Parathyroid adenoma (tissue), 2 donors: ENCODE measurements at regions not wholly inside any gene's neighbourhood (a gene's known extent, or its start where the extent isn't known, plus 50 kb on each side); places are given as distances from the start of the nearest gene placed in this dataset.

ENCODE experiments used
- H2AFZ ChIP-seq: fragments of 300-600 bp; sonication (generic); one replicate; pipeline ENCODE4 v1.7.0; 2017; ENCODE audit warnings: antibody characterized with exemption, mild to moderate bottlenecking
- H3K27ac ChIP-seq: fragments of 300-600 bp; sonication (generic); one replicate; pipeline ENCODE4 v1.7.0; 2017
- H3K27me3 ChIP-seq: fragments of 300-600 bp; sonication (generic); one replicate; pipeline ENCODE4 v1.7.0; 2017; ENCODE audit warnings: low read length; ENCODE audit not compliant: control insufficient read depth, insufficient read depth
- H3K36me3 ChIP-seq: fragments of 300-600 bp; sonication (generic); one replicate; pipeline ENCODE4 v1.7.0; 2017; ENCODE audit warnings: low read length; ENCODE audit not compliant: control insufficient read depth, insufficient read depth
- H3K4me1 ChIP-seq: fragments of 300-600 bp; sonication (generic); one replicate; pipeline ENCODE4 v1.7.0; 2017; ENCODE audit warnings: control low read depth
- H3K4me2 ChIP-seq: fragments of 300-600 bp; sonication (generic); one replicate; pipeline ENCODE4 v1.7.0; 2017; ENCODE audit warnings: low read length
- H3K4me3 ChIP-seq: fragments of 300-600 bp; sonication (generic); one replicate; pipeline ENCODE4 v1.7.0; 2017; ENCODE audit warnings: low read depth, low read length
- H3K79me2 ChIP-seq: fragments of 300-600 bp; sonication (generic); one replicate; pipeline ENCODE4 v1.7.0; 2017; ENCODE audit warnings: control low read depth
- H3K9ac ChIP-seq: fragments of 300-600 bp; sonication (generic); one replicate; pipeline ENCODE4 v1.7.0; 2017; ENCODE audit warnings: mild to moderate bottlenecking
- H3K9me3 ChIP-seq: fragments of 300-600 bp; sonication (generic); one replicate; pipeline ENCODE4 v1.7.0; 2017; ENCODE audit warnings: low read length; ENCODE audit not compliant: control insufficient read depth
- CTCF ChIP-seq: fragments of 300-600 bp; sonication (generic); IDR thresholded peaks from one replicate; pipeline ENCODE4 v1.7.0; 2017; ENCODE audit warnings: antibody characterized with exemption, mild to moderate bottlenecking
- donor health status: primary hyperparathyroidism.

DNA sequence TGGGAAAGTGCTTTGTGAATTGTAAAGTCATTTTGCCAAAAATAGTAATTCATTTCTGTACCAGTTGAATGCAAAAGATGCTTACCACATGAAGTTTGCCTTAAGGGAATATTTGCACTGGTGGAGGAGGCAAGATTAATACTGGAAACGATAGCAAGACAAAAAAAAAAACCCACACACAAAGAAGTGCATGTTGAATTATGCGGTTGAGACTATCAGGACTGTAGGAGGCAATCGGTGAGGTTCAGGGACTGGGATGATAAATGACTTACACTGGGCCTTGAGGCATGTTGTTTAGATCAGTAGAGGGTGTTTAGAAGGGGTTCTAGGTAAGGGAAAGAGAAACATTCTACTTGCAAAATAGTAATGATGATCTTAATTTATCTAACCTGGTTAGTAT lies 142.2 kb upstream of the HMGA2 start:
- Histone ChIP-seq H3K9me3 (peaks cover 3% of the 10 kb centered on the region), H3K27me3 (no peaks in the 10 kb centered on the region), H3K27ac (no peak overlapping the region), H3K9ac (no peak overlapping the region), H3K36me3 (no peaks in the 10 kb centered on the region), H3K4me1 (no peaks in the 10 kb centered on the region), H3K79me2 (no peaks in the 10 kb centered on the region), H3K4me3 (no peak overlapping the region), H2AFZ (no peak overlapping the region), H3K4me2 (no peak overlapping the region)
- TF ChIP-seq CTCF = no peak

DNA sequence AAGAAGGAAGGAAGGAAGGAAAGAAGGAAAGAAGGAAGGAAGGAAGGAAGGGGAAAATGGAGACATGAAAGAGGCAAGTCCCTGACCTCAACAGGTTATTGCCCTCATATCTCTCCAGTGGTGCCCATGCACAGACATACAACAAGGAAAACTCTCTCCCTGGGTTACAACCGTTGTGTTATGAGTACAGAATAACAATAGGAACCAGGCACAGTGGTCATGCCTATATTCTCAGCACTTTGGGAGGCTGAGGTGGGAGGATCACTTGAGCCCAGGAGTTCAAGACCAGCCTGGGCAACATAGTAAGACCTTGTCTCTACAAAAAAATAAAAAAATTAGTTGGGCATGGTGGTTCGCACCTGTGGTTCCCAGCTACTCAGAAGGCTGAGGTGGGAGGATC lies 139.4 kb upstream of the HMGA2 start:
- Histone ChIP-seq H2AFZ (no peak overlapping the region), H3K79me2 (no peaks in the 10 kb centered on the region), H3K4me2 (no peak overlapping the region), H3K9ac (no peak overlapping the region), H3K4me3 (no peak overlapping the region), H3K4me1 (no peaks in the 10 kb centered on the region), H3K27ac (no peak overlapping the region), H3K9me3 (no peaks in the 10 kb centered on the region), H3K36me3 (no peaks in the 10 kb centered on the region), H3K27me3 (no peaks in the 10 kb centered on the region)
- TF ChIP-seq CTCF = no peak

- no peak for TF ChIP-seq CTCF
- Histone ChIP-seq H3K36me3 (no peaks in the 10 kb centered on the region), H3K9ac (no peak overlapping the region), H3K79me2 (no peaks in the 10 kb centered on the region), H3K27me3 (no peaks in the 10 kb centered on the region), H2AFZ (no peak overlapping the region), H3K4me2 (no peak overlapping the region), H3K9me3 (no peaks in the 10 kb centered on the region), H3K4me1 (no peaks in the 10 kb centered on the region), H3K4me3 (no peak overlapping the region), H3K27ac (no peak overlapping the region)
These were observed 138.8 kb upstream of the HMGA2 start for GRCh38 chr12:65685514-65685913.

DNA sequence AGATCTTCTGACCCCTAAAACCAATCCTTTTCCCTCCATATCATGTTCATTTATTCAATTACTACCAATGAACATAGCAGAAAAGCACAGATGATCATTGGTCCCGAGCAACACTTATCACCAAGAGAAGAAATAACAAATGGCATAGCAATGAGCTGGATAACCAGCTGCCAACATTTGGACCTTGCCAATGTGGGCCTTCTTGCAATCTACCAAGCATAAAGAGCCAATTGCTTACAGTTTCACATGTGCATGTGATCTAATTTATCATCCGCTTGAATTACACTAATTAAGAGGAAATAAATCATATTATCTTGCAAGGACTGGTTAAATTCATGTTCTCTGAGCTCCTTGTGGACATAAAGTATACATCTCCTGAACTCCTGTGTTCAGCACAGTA lies 134.8 kb upstream of the HMGA2 start:
- Histone ChIP-seq H3K27ac (no peak overlapping the region), H3K36me3 (no peaks in the 10 kb centered on the region), H3K27me3 (no peaks in the 10 kb centered on the region), H3K4me2 (no peak overlapping the region), H3K9me3 (no peaks in the 10 kb centered on the region), H3K79me2 (no peaks in the 10 kb centered on the region), H3K4me1 (no peaks in the 10 kb centered on the region), H3K4me3 (no peak overlapping the region), H2AFZ (no peak overlapping the region), H3K9ac (no peak overlapping the region)
- no peak for TF ChIP-seq CTCF

DNA sequence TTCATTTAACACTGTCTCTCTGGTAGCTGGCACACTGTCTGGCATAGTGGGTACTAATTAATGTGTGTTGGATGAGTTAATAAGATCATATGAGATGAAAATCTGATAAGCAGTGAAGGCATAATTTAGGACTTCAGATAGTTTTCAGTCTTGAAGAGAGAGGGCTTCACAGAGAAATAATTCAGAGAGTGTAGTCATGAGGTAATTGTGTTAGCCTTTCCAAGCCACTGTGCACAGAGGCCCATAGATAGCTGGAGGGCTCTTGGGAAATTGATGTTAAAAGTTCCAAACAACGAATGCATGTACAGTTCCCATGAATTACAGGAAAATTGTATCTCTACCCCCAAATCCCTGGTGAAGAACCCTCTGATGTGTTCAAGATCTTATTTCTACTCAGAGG lies 133.8 kb upstream of the HMGA2 start:
- H3K4me3 ChIP-seq = no peak overlapping the region
- H3K9me3 ChIP-seq = no peaks in the 10 kb centered on the region
- no peak overlapping the region for H3K27ac ChIP-seq
- no peak overlapping the region for H3K4me2 ChIP-seq
- H3K4me1 ChIP-seq = no peaks in the 10 kb centered on the region
- no peaks in the 10 kb centered on the region for H3K27me3 ChIP-seq
- H3K79me2 ChIP-seq = no peaks in the 10 kb centered on the region
- no peak overlapping the region for H2AFZ ChIP-seq
- no peaks in the 10 kb centered on the region for H3K36me3 ChIP-seq
- no peak overlapping the region for H3K9ac ChIP-seq
- no peak for TF ChIP-seq CTCF
